ENCODE measurements at regions not wholly inside any gene's neighbourhood (a gene's known extent, or its start where the extent isn't known, plus 50 kb on each side); places are given as distances from the start of the nearest gene placed in this dataset.

DNA sequence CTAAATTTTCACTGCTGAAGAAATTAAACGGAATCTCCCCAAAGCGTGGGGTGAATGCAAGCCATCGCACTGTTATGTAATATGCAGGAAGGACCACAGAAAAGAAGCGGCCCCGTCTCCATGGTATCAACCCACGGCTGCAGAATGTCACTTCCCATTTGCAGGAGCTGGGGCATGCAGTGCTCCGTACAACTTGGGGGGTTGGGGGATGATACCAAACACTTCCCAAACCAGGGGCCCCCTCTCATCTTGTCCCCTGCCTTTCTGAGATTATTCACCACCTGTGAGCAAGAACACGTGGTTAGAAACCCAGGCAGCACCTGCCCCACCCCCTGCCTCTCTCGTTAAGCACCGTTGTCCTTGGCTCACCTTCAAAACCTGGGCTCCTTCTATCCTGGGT, 505.1 kb upstream of the TMEM132C start:
- no peak overlapping the region for H2AFZ ChIP-seq
- H3K9me3 ChIP-seq (ENCODE audit: low read depth), result no peaks in the 10 kb centered on the region
- H3K9me2 ChIP-seq (ENCODE audit: insufficient read depth), result no peaks in the 10 kb centered on the region
- TF ChIP-seq EZH2phosphoT487 (IDR thresholded peaks at IDR 0.05; ENCODE audit: insufficient read depth, low read depth) (no peak), EZH2 (IDR thresholded peaks at IDR 0.05; ENCODE audit: insufficient read depth, poor library complexity, severe bottlenecking) (no peak)
- H3K9ac ChIP-seq, result no peak overlapping the region
- no peaks in the 10 kb centered on the region for H3K27me3 ChIP-seq (replicated peaks; ENCODE audit: insufficient read depth)
- H3K27ac ChIP-seq, result no peak overlapping the region
- WGBS, 2 experiments (ENCODE audit: low coverage in 1 of 2, low lambda C conversion rate in 2 of 2, missing lambda C conversion rate in 2 of 2), result 44 to 56% methylated on average over 10 of the region's 10 CpGs
- H3K36me3 ChIP-seq (ENCODE audit: low read depth), result no peaks in the 10 kb centered on the region
- H3K4me3 ChIP-seq, result no peak overlapping the region
- H3K79me2 ChIP-seq (ENCODE audit: insufficient read depth), result no peaks in the 10 kb centered on the region
- H3K4me1 ChIP-seq (ENCODE audit: insufficient read depth), result no peaks in the 10 kb centered on the region
- in situ Hi-C loops (cut with MboI), result no loop called here
- H3K4me2 ChIP-seq (ENCODE audit: unreplicated experiment), result no peak overlapping the region
- H4K20me1 ChIP-seq (ENCODE audit: insufficient read depth), result no peaks in the 10 kb centered on the region
- no peaks in the 10 kb centered on the region for H3F3A ChIP-seq (ENCODE audit: insufficient read depth)
- no peak for DNase-seq

DNA sequence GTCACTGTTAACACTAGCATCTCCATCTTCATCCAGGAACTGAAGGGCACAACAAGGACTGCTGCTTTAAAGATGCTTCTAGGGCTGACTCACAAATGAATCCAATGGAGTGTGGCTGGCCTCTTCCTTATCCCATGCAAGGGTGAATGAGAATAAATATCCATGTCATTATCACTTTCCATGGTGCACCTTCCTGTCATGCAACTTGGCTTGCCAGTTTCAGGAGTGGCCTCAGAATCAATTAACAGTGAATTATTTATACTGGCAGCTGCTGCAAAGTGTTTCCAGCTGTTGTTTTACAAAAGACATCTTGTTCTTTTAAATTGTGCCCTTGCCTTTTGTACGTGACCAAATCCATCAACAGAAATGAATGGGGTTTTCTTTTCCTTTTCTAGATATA, 499.3 kb upstream of the TMEM132C start:
- no peak overlapping the region for H3K27ac ChIP-seq
- H3K27me3 ChIP-seq (replicated peaks; ENCODE audit: insufficient read depth), result 0 out of 2 replicates have a peak, but pooled peaks cover 4% of the 10 kb centered on the region
- H3K4me1 ChIP-seq (ENCODE audit: insufficient read depth), result no peaks in the 10 kb centered on the region
- no peaks in the 10 kb centered on the region for H3K79me2 ChIP-seq (ENCODE audit: insufficient read depth)
- no peak for TF ChIP-seq EZH2phosphoT487 (IDR thresholded peaks at IDR 0.05; ENCODE audit: insufficient read depth, low read depth)
- TF ChIP-seq EZH2 (IDR thresholded peaks at IDR 0.05; ENCODE audit: insufficient read depth, poor library complexity, severe bottlenecking), result no peak
- DNase-seq, result no peak
- no peaks in the 10 kb centered on the region for H3K9me2 ChIP-seq (ENCODE audit: insufficient read depth)
- no peaks in the 10 kb centered on the region for H3K9me3 ChIP-seq (ENCODE audit: low read depth)
- 6% methylated on average over 1 of the region's 1 CpG for WGBS, 2 experiments (ENCODE audit: low coverage in 1 of 2, low lambda C conversion rate in 2 of 2, missing lambda C conversion rate in 2 of 2)
- no peaks in the 10 kb centered on the region for H3F3A ChIP-seq (ENCODE audit: insufficient read depth)
- in situ Hi-C loops (cut with MboI), result no loop called here
- H3K36me3 ChIP-seq (ENCODE audit: low read depth), result no peaks in the 10 kb centered on the region
- no peak overlapping the region for H3K9ac ChIP-seq
- no peak overlapping the region for H3K4me2 ChIP-seq (ENCODE audit: unreplicated experiment)
- H4K20me1 ChIP-seq (ENCODE audit: insufficient read depth), result no peaks in the 10 kb centered on the region
- no peak overlapping the region for H3K4me3 ChIP-seq
- no peak overlapping the region for H2AFZ ChIP-seq

GRCh38 chr12:127770118-127770517, 496.9 kb upstream of the TMEM132C start:
- no peak for TF ChIP-seq EZH2 (IDR thresholded peaks at IDR 0.05; ENCODE audit: insufficient read depth, poor library complexity, severe bottlenecking)
- TF ChIP-seq EZH2phosphoT487 (IDR thresholded peaks at IDR 0.05; ENCODE audit: insufficient read depth, low read depth), result no peak
- Histone ChIP-seq H3K36me3 (ENCODE audit: low read depth) (no peaks in the 10 kb centered on the region), H3K9me2 (ENCODE audit: insufficient read depth) (no peaks in the 10 kb centered on the region), H2AFZ (no peak overlapping the region), H3K9me3 (ENCODE audit: low read depth) (no peaks in the 10 kb centered on the region), H3K9ac (no peak overlapping the region), H3F3A (ENCODE audit: insufficient read depth) (no peaks in the 10 kb centered on the region), H3K79me2 (ENCODE audit: insufficient read depth) (no peaks in the 10 kb centered on the region), H3K27ac (no peak overlapping the region), H4K20me1 (ENCODE audit: insufficient read depth) (no peaks in the 10 kb centered on the region), H3K4me1 (ENCODE audit: insufficient read depth) (no peaks in the 10 kb centered on the region), H3K27me3 (replicated peaks; ENCODE audit: insufficient read depth) (0 out of 2 replicates have a peak, but pooled peaks cover 4% of the 10 kb centered on the region), H3K4me3 (no peak overlapping the region), H3K4me2 (ENCODE audit: unreplicated experiment) (no peak overlapping the region)
- 48 to 50% methylated on average over 8 of the region's 8 CpGs for WGBS, 2 experiments (ENCODE audit: low coverage in 1 of 2, low lambda C conversion rate in 2 of 2, missing lambda C conversion rate in 2 of 2)
- no peak for DNase-seq
- in situ Hi-C loops (cut with MboI), result no loop called here

DNA sequence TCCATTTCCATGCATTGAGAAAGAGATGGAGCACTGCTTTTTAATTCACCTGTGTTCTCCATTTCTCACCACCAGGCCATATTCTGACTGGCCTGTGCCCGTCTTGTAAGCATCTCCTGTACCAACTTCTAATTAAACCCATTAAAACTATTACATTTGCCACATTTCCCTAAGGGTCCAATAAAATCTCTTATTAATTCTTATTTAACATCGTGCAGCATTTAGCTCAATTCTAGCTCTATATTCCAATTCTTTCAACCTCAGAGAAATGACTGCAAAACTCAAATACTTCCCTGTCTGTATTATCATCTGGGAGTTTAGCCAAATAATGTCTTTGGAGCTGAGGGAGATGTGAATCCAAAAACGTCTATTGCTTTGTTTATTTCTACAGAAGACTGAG, 495.4 kb upstream of the TMEM132C start:
- WGBS, 2 experiments (ENCODE audit: low coverage in 1 of 2, low lambda C conversion rate in 2 of 2, missing lambda C conversion rate in 2 of 2), result 18 to 23% methylated on average over 3 of the region's 3 CpGs
- Histone ChIP-seq H3K79me2 (ENCODE audit: insufficient read depth) (no peaks in the 10 kb centered on the region), H3K9me3 (ENCODE audit: low read depth) (no peaks in the 10 kb centered on the region), H3K9ac (no peak overlapping the region), H4K20me1 (ENCODE audit: insufficient read depth) (no peaks in the 10 kb centered on the region), H3K36me3 (ENCODE audit: low read depth) (no peaks in the 10 kb centered on the region), H3F3A (ENCODE audit: insufficient read depth) (no peaks in the 10 kb centered on the region), H3K27me3 (replicated peaks; ENCODE audit: insufficient read depth) (0 out of 2 replicates have a peak, but pooled peaks cover 4% of the 10 kb centered on the region), H2AFZ (no peak overlapping the region), H3K4me3 (no peak overlapping the region), H3K4me1 (ENCODE audit: insufficient read depth) (no peaks in the 10 kb centered on the region), H3K9me2 (ENCODE audit: insufficient read depth) (no peaks in the 10 kb centered on the region), H3K4me2 (ENCODE audit: unreplicated experiment) (no peak overlapping the region), H3K27ac (no peak overlapping the region)
- in situ Hi-C loops (cut with MboI), result no loop called here
- DNase-seq, result no peak
- TF ChIP-seq EZH2phosphoT487 (IDR thresholded peaks at IDR 0.05; ENCODE audit: insufficient read depth, low read depth) (no peak), EZH2 (IDR thresholded peaks at IDR 0.05; ENCODE audit: insufficient read depth, poor library complexity, severe bottlenecking) (no peak)

DNA sequence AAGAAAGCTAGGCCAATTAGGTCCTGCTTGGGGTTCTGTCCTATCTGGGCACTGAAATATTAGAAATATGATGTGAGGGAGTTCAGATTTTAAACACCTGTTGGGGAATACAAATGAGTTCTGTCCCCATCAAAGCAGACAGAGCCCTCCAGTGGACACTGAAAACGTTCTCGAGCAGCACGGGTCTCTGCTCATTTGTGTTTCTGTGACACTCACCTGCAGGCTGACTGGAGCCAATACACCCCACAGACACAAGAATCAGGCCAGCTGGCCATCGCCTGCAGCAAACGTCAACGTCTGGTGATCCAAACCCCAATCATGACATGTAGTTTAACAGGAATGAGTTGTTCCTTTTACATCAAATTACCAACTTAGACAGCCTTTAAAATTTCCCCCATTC, 493.4 kb upstream of the TMEM132C start:
- no peak for DNase-seq
- Histone ChIP-seq H3K9me2 (ENCODE audit: insufficient read depth) (no peaks in the 10 kb centered on the region), H3K27ac (no peak overlapping the region), H3K9me3 (ENCODE audit: low read depth) (no peaks in the 10 kb centered on the region), H3K79me2 (ENCODE audit: insufficient read depth) (no peaks in the 10 kb centered on the region), H3K4me2 (ENCODE audit: unreplicated experiment) (no peak overlapping the region), H4K20me1 (ENCODE audit: insufficient read depth) (no peaks in the 10 kb centered on the region), H3K4me3 (no peak overlapping the region), H3K4me1 (ENCODE audit: insufficient read depth) (no peaks in the 10 kb centered on the region), H3F3A (ENCODE audit: insufficient read depth) (no peaks in the 10 kb centered on the region), H3K9ac (no peak overlapping the region), H2AFZ (no peak overlapping the region), H3K27me3 (replicated peaks; ENCODE audit: insufficient read depth) (0 out of 2 replicates have a peak, but pooled peaks cover 4% of the 10 kb centered on the region), H3K36me3 (ENCODE audit: low read depth) (no peaks in the 10 kb centered on the region)
- in situ Hi-C loops (cut with MboI), result no loop called here
- WGBS, 2 experiments (ENCODE audit: low coverage in 1 of 2, low lambda C conversion rate in 2 of 2, missing lambda C conversion rate in 2 of 2), result 64 to 65% methylated on average over 6 of the region's 6 CpGs
- no peak for TF ChIP-seq EZH2 (IDR thresholded peaks at IDR 0.05; ENCODE audit: insufficient read depth, poor library complexity, severe bottlenecking)
- no peak for TF ChIP-seq EZH2phosphoT487 (IDR thresholded peaks at IDR 0.05; ENCODE audit: insufficient read depth, low read depth)

Measured in GM23248 (cell line).